AG10803 (cell line): ENCODE measurements at regions not wholly inside any gene's neighbourhood (a gene's known extent, or its start where the extent isn't known, plus 50 kb on each side); places are given as distances from the start of the nearest gene placed in this dataset.

Experiments used
- DNase-seq: peaks from one replicate; pipeline ENCODE4 v3.0.0; 2010; ENCODE audit warnings: low read depth
- H3K4me3 ChIP-seq: 2 replicates; pipeline ENCODE4 v1.5.1; 2011; ENCODE audit warnings: mild to moderate bottlenecking, low read length, control low read depth
- CTCF ChIP-seq: conservative IDR thresholded peaks from 2 replicates; pipeline ENCODE4 v1.5.1; 2011; ENCODE audit warnings: mild to moderate bottlenecking, low read length, control low read depth, inconsistent platforms

DNA sequence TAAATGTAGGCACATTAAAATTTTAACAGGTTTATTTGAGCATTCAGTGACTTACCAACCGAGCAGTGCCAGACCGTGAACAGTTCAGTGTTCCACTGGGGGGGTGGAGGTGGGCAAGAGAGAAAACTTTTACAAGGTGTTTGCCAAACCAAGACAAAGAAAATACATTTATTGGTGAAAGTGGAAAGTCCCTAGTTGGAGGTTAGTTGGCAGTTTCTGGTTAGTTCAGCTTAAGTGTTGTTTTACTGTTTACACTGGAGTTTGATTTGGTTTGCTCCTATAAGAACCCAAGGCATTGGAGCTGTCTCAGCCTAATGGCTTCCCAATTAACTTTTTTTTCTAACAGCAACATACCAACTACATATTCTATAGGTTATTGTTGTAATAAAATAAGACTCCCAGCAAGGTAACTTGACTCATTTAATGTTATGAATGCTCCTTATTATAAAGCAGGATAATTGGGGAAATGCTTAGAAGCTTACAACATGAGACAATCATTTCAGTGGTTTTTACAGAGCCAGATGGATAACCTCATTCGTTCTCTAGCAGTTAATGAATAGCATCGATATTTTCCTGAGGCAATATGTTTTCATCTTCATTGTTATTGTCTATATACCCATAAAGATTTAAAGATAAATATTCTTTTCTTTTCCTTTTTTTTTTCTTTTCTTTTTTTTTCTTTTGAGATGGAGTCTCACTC lies 115.8 kb downstream of the ETNK1 start:
- H3K4me3 ChIP-seq: no peak overlapping the region
- no peak for TF ChIP-seq CTCF
- peak; percentile 5 for DNase-seq

DNA sequence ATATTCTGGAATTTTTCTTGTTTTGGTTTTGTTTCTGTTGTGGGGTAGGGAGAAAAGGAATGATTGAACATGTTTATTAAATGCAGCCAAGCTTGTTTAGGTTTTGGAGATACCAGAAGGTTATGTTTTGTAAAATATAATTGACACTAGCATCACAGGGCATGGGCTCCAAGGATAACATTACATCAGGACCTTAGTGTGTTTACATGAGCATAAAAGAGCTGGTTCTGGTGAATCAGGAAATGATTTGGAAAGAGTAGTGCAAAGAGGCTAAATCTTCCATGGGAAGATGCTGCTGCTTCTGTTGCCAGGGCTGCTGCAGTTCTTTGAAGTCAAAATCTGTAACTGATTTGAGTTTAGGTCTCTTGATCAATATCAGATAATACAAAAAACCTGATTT lies 118.7 kb downstream of the ETNK1 start:
- H3K4me3 ChIP-seq: no peak overlapping the region
- no peak for TF ChIP-seq CTCF
- no peak for DNase-seq

GRCh38 chr12:22744197-22744596 lies 119.2 kb downstream of the ETNK1 start:
- DNase-seq: no peak
- H3K4me3 ChIP-seq: no peak overlapping the region

GRCh38 chr12:22746720-22747119 lies 121.7 kb downstream of the ETNK1 start:
- no peak for TF ChIP-seq CTCF
- no peak overlapping the region for H3K4me3 ChIP-seq
- DNase-seq: no peak

More at GRCh38 chr12:22744197-22744596, 119.2 kb downstream of the ETNK1 start:
- TF ChIP-seq CTCF: no peak

DNA sequence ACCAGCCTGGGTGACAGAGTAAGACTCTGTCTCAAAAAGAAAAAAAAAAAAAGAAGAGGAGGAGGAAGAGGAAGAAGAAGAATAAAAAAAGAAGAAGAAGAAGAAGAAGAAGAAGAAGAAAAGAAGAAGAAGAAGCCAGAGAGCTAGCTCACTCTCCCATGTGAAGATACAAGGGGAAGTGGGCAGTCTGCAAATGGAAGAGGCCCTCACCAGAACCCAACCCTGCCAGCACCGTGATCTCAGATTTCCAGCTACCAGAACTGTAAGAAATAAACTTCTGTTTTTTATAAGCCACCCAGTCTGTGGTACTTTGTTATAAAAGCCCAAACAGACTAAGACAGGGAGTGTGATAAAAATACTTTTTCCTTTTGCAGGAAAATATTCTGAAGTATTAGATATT lies 130.7 kb downstream of the ETNK1 start:
- no peak for TF ChIP-seq CTCF

DNA sequence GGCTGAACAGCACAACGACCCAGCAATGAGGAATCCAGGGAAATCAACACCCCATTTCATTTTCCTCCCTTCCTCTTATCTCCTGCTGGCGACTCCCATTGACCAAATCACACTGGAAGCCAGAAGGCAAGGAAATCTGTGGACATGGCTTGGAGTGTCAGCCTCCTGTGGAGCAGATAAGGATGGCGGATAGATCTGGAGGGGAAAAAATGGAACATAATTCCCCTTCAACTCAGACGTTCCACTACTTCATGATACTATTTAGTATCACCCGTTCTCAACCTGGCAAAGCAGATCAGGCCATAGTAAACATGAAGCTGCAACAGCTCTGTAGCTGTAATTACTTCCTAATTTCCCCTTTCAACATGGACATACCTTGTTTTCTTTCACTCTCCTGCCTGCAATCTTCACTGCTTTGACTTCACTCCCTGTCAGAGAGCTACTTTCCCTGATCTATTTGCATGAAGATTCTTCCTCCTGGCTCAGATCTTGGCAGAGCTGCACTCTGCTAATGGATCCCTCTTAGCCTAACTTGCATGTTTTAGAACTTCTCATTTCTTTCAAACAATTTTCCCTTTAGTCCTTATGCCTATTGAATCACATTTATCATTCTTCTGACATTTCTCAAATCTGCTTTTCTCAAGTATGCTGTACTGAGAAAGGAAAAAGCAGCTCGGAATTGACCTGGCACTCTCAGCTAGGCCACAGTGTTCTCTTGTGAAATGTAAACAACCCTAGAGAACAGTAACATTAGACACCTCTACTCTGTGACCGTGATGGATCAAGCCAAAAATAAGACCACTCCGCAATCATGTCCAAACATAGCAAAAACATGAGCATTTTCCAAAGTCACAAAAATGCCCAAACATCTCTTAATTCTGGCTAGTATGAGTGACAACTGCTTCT lies 135.1 kb downstream of the ETNK1 start:
- TF ChIP-seq CTCF: no peak
- no peak for DNase-seq
- H3K4me3 ChIP-seq: no peak overlapping the region

More for the DNA sequence above, 130.7 kb downstream of the ETNK1 start:
- H3K4me3 ChIP-seq: no peak overlapping the region
- DNase-seq: no peak
